ENCODE measurements at regions not wholly inside any gene's neighbourhood (a gene's known extent, or its start where the extent isn't known, plus 50 kb on each side); places are given as distances from the start of the nearest gene placed in this dataset.

- TF ChIP-seq CSDC2 (CRISPR knock-in tag; IDR thresholded peaks at IDR 0.05) (no peak), ZFP3 (CRISPR knock-in tag; IDR thresholded peaks at IDR 0.05) (no peak), SNAI2 (CRISPR knock-in tag; IDR thresholded peaks at IDR 0.05) (no peak), ARNTL (CRISPR knock-in tag; IDR thresholded peaks at IDR 0.05; ENCODE audit: borderline replicate concordance, low read depth) (no peak), PATZ1 (CRISPR knock-in tag; IDR thresholded peaks at IDR 0.05; ENCODE audit: borderline replicate concordance) (no peak), RARB (CRISPR knock-in tag; IDR thresholded peaks at IDR 0.05) (no peak), ISL1 (CRISPR knock-in tag; IDR thresholded peaks at IDR 0.05) (no peak), ZFP30 (CRISPR knock-in tag; IDR thresholded peaks at IDR 0.05) (no peak), TCF4 (CRISPR knock-in tag; IDR thresholded peaks at IDR 0.05; ENCODE audit: borderline replicate concordance) (no peak), ZNF70 (CRISPR knock-in tag; IDR thresholded peaks at IDR 0.05) (no peak), ZNF8 (CRISPR knock-in tag; IDR thresholded peaks at IDR 0.05) (no peak), ZNF565 (CRISPR knock-in tag; conservative IDR thresholded peaks at IDR 0.05; ENCODE audit: low read depth) (no peak)
Observed at GRCh38 chr5:27875148-27875547, 836.8 kb upstream of the CDH9 start.

All from SK-N-SH treated with all-trans-retinoic acid at 6 μM for 48 hours (cell line).